ENCODE measurements at regions not wholly inside any gene's neighbourhood (a gene's known extent, or its start where the extent isn't known, plus 50 kb on each side); places are given as distances from the start of the nearest gene placed in this dataset.

GRCh38 chr18:46273861-46274260, 169.7 kb downstream of the HAUS1 start:
- H3K9ac ChIP-seq (ENCODE audit: low read length): no peak overlapping the region
- H4K20me1 ChIP-seq (ENCODE audit: insufficient read depth, low read length): peaks cover 8% of the 10 kb centered on the region
- no peaks in the 10 kb centered on the region for H3K79me2 ChIP-seq (ENCODE audit: insufficient read depth, low read length)
- H3K36me3 ChIP-seq (ENCODE audit: insufficient read depth, low read length): no peaks in the 10 kb centered on the region
- no peak overlapping the region for H3K27ac ChIP-seq (ENCODE audit: low read depth, low read length)
- no peak for DNase-seq (ENCODE audit: low read depth)
- peaks cover 9% of the 10 kb centered on the region for H3K4me1 ChIP-seq (ENCODE audit: insufficient read depth, low read length)
- no peaks in the 10 kb centered on the region for H3K9me3 ChIP-seq (ENCODE audit: insufficient read depth, low read depth, low read length)
- no peak for FAIRE-seq
- Mint-ChIP-seq H3K27me3 (ENCODE audit: low read depth, unreplicated experiment) (no peaks in the 10 kb centered on the region), H3K4me3 (ENCODE audit: unreplicated experiment) (no peak overlapping the region), H3K4me1 (ENCODE audit: low read depth, unreplicated experiment) (peaks cover 16% of the 10 kb centered on the region), H3K36me3 (ENCODE audit: low read depth, unreplicated experiment) (peaks cover 5% of the 10 kb centered on the region), H3K9me3 (ENCODE audit: unreplicated experiment) (no peaks in the 10 kb centered on the region), H3K27ac (ENCODE audit: unreplicated experiment) (no peak overlapping the region)
- no peak for TF ChIP-seq EZH2 (IDR thresholded peaks at IDR 0.05; ENCODE audit: insufficient read depth, low read length)
- TF ChIP-seq CTCF (IDR thresholded peaks at IDR 0.05; ENCODE audit: insufficient read depth, low read depth, low read length): no peak
- no peak overlapping the region for H3K4me2 ChIP-seq (ENCODE audit: low read length)
- no peak overlapping the region for H2AFZ ChIP-seq (ENCODE audit: low read depth, low read length)
- H3K4me3 ChIP-seq (ENCODE audit: insufficient read depth, low read depth, low read length): no peak overlapping the region
- H3K27me3 ChIP-seq (ENCODE audit: insufficient read depth, low read length): no peaks in the 10 kb centered on the region

GRCh38 chr18:46274266-46274665, 170.1 kb downstream of the HAUS1 start:
- H3K27me3 ChIP-seq (ENCODE audit: insufficient read depth, low read length): no peaks in the 10 kb centered on the region
- TF ChIP-seq CTCF (IDR thresholded peaks at IDR 0.05; ENCODE audit: insufficient read depth, low read depth, low read length) (no peak), EZH2 (IDR thresholded peaks at IDR 0.05; ENCODE audit: insufficient read depth, low read length) (no peak)
- FAIRE-seq: no peak

GRCh38 chr18:46275370-46275769, 171.2 kb downstream of the HAUS1 start:
- H3K4me1 ChIP-seq (ENCODE audit: insufficient read depth, low read length): peaks cover 9% of the 10 kb centered on the region
- H3K27me3 ChIP-seq (ENCODE audit: insufficient read depth, low read length): no peaks in the 10 kb centered on the region
- no peaks in the 10 kb centered on the region for H3K36me3 ChIP-seq (ENCODE audit: insufficient read depth, low read length)
- peaks cover 21% of the 10 kb centered on the region for H3K4me1 Mint-ChIP-seq (ENCODE audit: low read depth, unreplicated experiment)
- no peak overlapping the region for H3K4me3 ChIP-seq (ENCODE audit: insufficient read depth, low read depth, low read length)
- FAIRE-seq (no peak), DNase-seq (ENCODE audit: low read depth) (no peak)
- H3K9ac ChIP-seq (ENCODE audit: low read length): no peak overlapping the region
- no peaks in the 10 kb centered on the region for H3K27me3 Mint-ChIP-seq (ENCODE audit: low read depth, unreplicated experiment)
- H3K27ac Mint-ChIP-seq (ENCODE audit: unreplicated experiment): no peak overlapping the region
- no peaks in the 10 kb centered on the region for H3K9me3 ChIP-seq (ENCODE audit: insufficient read depth, low read depth, low read length)
- no peaks in the 10 kb centered on the region for H3K79me2 ChIP-seq (ENCODE audit: insufficient read depth, low read length)
- no peak overlapping the region for H3K4me2 ChIP-seq (ENCODE audit: low read length)
- no peak overlapping the region for H2AFZ ChIP-seq (ENCODE audit: low read depth, low read length)
- H3K4me3 Mint-ChIP-seq (ENCODE audit: unreplicated experiment): no peak overlapping the region
- peaks cover 7% of the 10 kb centered on the region for H3K36me3 Mint-ChIP-seq (ENCODE audit: low read depth, unreplicated experiment)
- H3K27ac ChIP-seq (ENCODE audit: low read depth, low read length): no peak overlapping the region
- H4K20me1 ChIP-seq (ENCODE audit: insufficient read depth, low read length): peaks cover 12% of the 10 kb centered on the region
- no peaks in the 10 kb centered on the region for H3K9me3 Mint-ChIP-seq (ENCODE audit: unreplicated experiment)
- TF ChIP-seq EZH2 (IDR thresholded peaks at IDR 0.05; ENCODE audit: insufficient read depth, low read length) (no peak), CTCF (IDR thresholded peaks at IDR 0.05; ENCODE audit: insufficient read depth, low read depth, low read length) (no peak)

More at GRCh38 chr18:46274266-46274665, 170.1 kb downstream of the HAUS1 start:
- H3K4me2 ChIP-seq (ENCODE audit: low read length): no peak overlapping the region
- Mint-ChIP-seq H3K4me3 (ENCODE audit: unreplicated experiment) (no peak overlapping the region), H3K27me3 (ENCODE audit: low read depth, unreplicated experiment) (no peaks in the 10 kb centered on the region), H3K4me1 (ENCODE audit: low read depth, unreplicated experiment) (peaks cover 20% of the 10 kb centered on the region), H3K36me3 (ENCODE audit: low read depth, unreplicated experiment) (peaks cover 5% of the 10 kb centered on the region), H3K27ac (ENCODE audit: unreplicated experiment) (no peak overlapping the region), H3K9me3 (ENCODE audit: unreplicated experiment) (no peaks in the 10 kb centered on the region)
- no peak for DNase-seq (ENCODE audit: low read depth)
- no peaks in the 10 kb centered on the region for H3K79me2 ChIP-seq (ENCODE audit: insufficient read depth, low read length)
- H3K9ac ChIP-seq (ENCODE audit: low read length): no peak overlapping the region
- H3K27ac ChIP-seq (ENCODE audit: low read depth, low read length): no peak overlapping the region
- H3K4me1 ChIP-seq (ENCODE audit: insufficient read depth, low read length): peaks cover 9% of the 10 kb centered on the region
- peaks cover 12% of the 10 kb centered on the region for H4K20me1 ChIP-seq (ENCODE audit: insufficient read depth, low read length)
- no peaks in the 10 kb centered on the region for H3K9me3 ChIP-seq (ENCODE audit: insufficient read depth, low read depth, low read length)
- no peak overlapping the region for H3K4me3 ChIP-seq (ENCODE audit: insufficient read depth, low read depth, low read length)
- no peak overlapping the region for H2AFZ ChIP-seq (ENCODE audit: low read depth, low read length)
- H3K36me3 ChIP-seq (ENCODE audit: insufficient read depth, low read length): no peaks in the 10 kb centered on the region

All from astrocyte (in vitro differentiated cells and primary cell).